HL-60/S4 treated with phorbol 12-myristate 13-acetate at 8.2 ng/mL for 4 days and 3 days (cell line): ENCODE measurements at regions not wholly inside any gene's neighbourhood (a gene's known extent, or its start where the extent isn't known, plus 50 kb on each side); places are given as distances from the start of the nearest gene placed in this dataset.

Experiments
- in situ Hi-C: fragments of 300-500 bp; cut with MboI; formaldehyde crosslinking; loops from 2 replicates; pipeline ENCODE4 v1.15.0; 2022; ENCODE audit warnings: low sequenced_read_pairs

GRCh38 chr16:86037999-86038925 lies 139.3 kb downstream of the IRF8 start:
- in situ Hi-C loops, result no loop called here

GRCh38 chr16:86038926-86039310 lies 140.0 kb downstream of the IRF8 start:
- in situ Hi-C loops, result no loop called here

GRCh38 chr16:86039606-86040005 lies 140.6 kb downstream of the IRF8 start:
- in situ Hi-C loops, result no loop called here

- in situ Hi-C loops, result no loop called here
These were observed 141.5 kb downstream of the IRF8 start for GRCh38 chr16:86040496-86040895.

GRCh38 chr16:86041215-86041614 lies 142.3 kb downstream of the IRF8 start:
- in situ Hi-C loops, result no loop called here

GRCh38 chr16:86041807-86042206 lies 142.8 kb downstream of the IRF8 start:
- in situ Hi-C loops, result no loop called here

- in situ Hi-C loops, result no loop called here
These were observed 143.4 kb downstream of the IRF8 start for GRCh38 chr16:86042393-86042792.

GRCh38 chr16:86042996-86043725 lies 144.2 kb downstream of the IRF8 start:
- in situ Hi-C loops, result no loop called here

- in situ Hi-C loops, result no loop called here
These were observed 145.3 kb downstream of the IRF8 start for GRCh38 chr16:86044241-86044671.

GRCh38 chr16:86044881-86045590 lies 146.1 kb downstream of the IRF8 start:
- in situ Hi-C loops, result no loop called here

GRCh38 chr16:86045591-86045971 lies 146.6 kb downstream of the IRF8 start:
- in situ Hi-C loops, result no loop called here

GRCh38 chr16:86046026-86046425 lies 147.1 kb downstream of the IRF8 start:
- in situ Hi-C loops, result no loop called here

GRCh38 chr16:86046667-86047270 lies 147.8 kb downstream of the IRF8 start:
- in situ Hi-C loops, result no loop called here

GRCh38 chr16:86048221-86048620 lies 149.3 kb downstream of the IRF8 start:
- in situ Hi-C loops, result no loop called here

GRCh38 chr16:86048882-86049585 lies 150.1 kb downstream of the IRF8 start:
- in situ Hi-C loops, result no loop called here

- in situ Hi-C loops, result no loop called here
These were observed 150.7 kb downstream of the IRF8 start for GRCh38 chr16:86049641-86050040.

GRCh38 chr16:86050111-86050510 lies 151.1 kb downstream of the IRF8 start:
- in situ Hi-C loops, result no loop called here

GRCh38 chr16:86050591-86051367 lies 151.8 kb downstream of the IRF8 start:
- in situ Hi-C loops, result no loop called here

GRCh38 chr16:86051368-86052114 lies 152.6 kb downstream of the IRF8 start:
- in situ Hi-C loops, result no loop called here
